Hematopoietic multipotent progenitor cell treated with erythropoietin and hydrocortisone succinate and interleukin-3 and kit ligand, for 8 days (in vitro differentiated cells): ENCODE measurements at regions not wholly inside any gene's neighbourhood (a gene's known extent, or its start where the extent isn't known, plus 50 kb on each side); places are given as distances from the start of the nearest gene placed in this dataset.

Experiments used
- DNase-seq: peaks from one replicate; pipeline ENCODE4 v3.0.0-alpha.2; 2015

GRCh38 chr18:14905350-14905749 lies 157.4 kb downstream of the ANKRD30B start:
- DNase-seq, result no peak

- no peak for DNase-seq
Measured at GRCh38 chr18:14905979-14906378, 158.0 kb downstream of the ANKRD30B start.

GRCh38 chr18:14907420-14907819 lies 159.4 kb downstream of the ANKRD30B start:
- no peak for DNase-seq

- DNase-seq, result no peak
Measured at GRCh38 chr18:14908541-14908940, 160.6 kb downstream of the ANKRD30B start.

GRCh38 chr18:14912967-14913366 lies 165.0 kb downstream of the ANKRD30B start:
- DNase-seq, result no peak

- DNase-seq, result no peak
Measured at GRCh38 chr18:14914121-14914520, 166.1 kb downstream of the ANKRD30B start.

GRCh38 chr18:14914771-14915170 lies 166.8 kb downstream of the ANKRD30B start:
- DNase-seq, result no peak

- no peak for DNase-seq
Measured at GRCh38 chr18:14916181-14916580, 168.2 kb downstream of the ANKRD30B start.

- no peak for DNase-seq
Measured at GRCh38 chr18:14916851-14917250, 168.9 kb downstream of the ANKRD30B start.

GRCh38 chr18:14917311-14917710 lies 169.3 kb downstream of the ANKRD30B start:
- DNase-seq, result no peak

GRCh38 chr18:14919666-14920065 lies 171.7 kb downstream of the ANKRD30B start:
- DNase-seq, result no peak

- no peak for DNase-seq
Measured at GRCh38 chr18:14921031-14921430, 173.1 kb downstream of the ANKRD30B start.

GRCh38 chr18:14921547-14921946 lies 173.6 kb downstream of the ANKRD30B start:
- DNase-seq, result no peak

- no peak for DNase-seq
Measured at GRCh38 chr18:14922031-14922430, 174.1 kb downstream of the ANKRD30B start.

GRCh38 chr18:14922965-14923565 lies 175.1 kb downstream of the ANKRD30B start:
- DNase-seq, result no peak

- no peak for DNase-seq
Measured at GRCh38 chr18:14924226-14924625, 176.3 kb downstream of the ANKRD30B start.

GRCh38 chr18:14925281-14925709 lies 177.3 kb downstream of the ANKRD30B start:
- no peak for DNase-seq

GRCh38 chr18:14927701-14928100 lies 179.7 kb downstream of the ANKRD30B start:
- no peak for DNase-seq

- DNase-seq, result no peak
Measured at GRCh38 chr18:14928396-14928795, 180.4 kb downstream of the ANKRD30B start.

GRCh38 chr18:14930076-14930475 lies 182.1 kb downstream of the ANKRD30B start:
- DNase-seq, result no peak

GRCh38 chr18:14930576-14930975 lies 182.6 kb downstream of the ANKRD30B start:
- no peak for DNase-seq

- DNase-seq, result no peak
Measured at GRCh38 chr18:14933049-14933851, 185.3 kb downstream of the ANKRD30B start.

- DNase-seq, result no peak
Measured at GRCh38 chr18:14933964-14934363, 186.0 kb downstream of the ANKRD30B start.

GRCh38 chr18:14935210-14935609 lies 187.2 kb downstream of the ANKRD30B start:
- no peak for DNase-seq

GRCh38 chr18:14936313-14936712 lies 188.3 kb downstream of the ANKRD30B start:
- no peak for DNase-seq
